Retina (tissue), 1 donor: ENCODE measurements at regions not wholly inside any gene's neighbourhood (a gene's known extent, or its start where the extent isn't known, plus 50 kb on each side); places are given as distances from the start of the nearest gene placed in this dataset.
"Not testable (repeated sequence)": the region's sequence is repeated elsewhere in the genome, so short reads cannot be mapped to it uniquely, and the experiment has no call there.

Experiments
- DNase-seq: peaks from one replicate; pipeline ENCODE4 v3.0.0-alpha.2; 2016

- DNase-seq, result no peak
These were observed 102.3 kb upstream of the GRIN3A start for GRCh38 chr9:101840694-101841188.

GRCh38 chr9:101838988-101839387 lies 100.5 kb upstream of the GRIN3A start:
- DNase-seq, result not testable (repeated sequence)

DNA sequence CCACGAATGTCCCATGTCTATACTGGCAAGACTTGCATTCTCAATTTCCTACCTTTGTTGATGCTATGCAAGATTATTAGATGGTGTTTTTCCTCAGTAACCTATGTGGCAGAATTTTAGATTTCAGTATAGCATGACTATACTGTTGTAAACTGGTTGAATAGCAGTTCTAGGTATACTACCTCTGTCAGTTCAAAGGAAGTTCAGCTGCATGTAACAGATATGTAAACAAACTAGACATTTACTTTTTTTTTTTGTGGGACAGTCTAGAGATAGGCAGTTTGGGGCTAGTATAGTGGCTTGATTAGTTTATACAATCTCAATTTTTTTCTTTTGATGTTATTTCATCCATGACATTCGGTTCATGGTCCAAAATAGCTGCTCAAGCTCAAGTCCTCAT lies 97.6 kb upstream of the GRIN3A start:
- DNase-seq, result no peak

GRCh38 chr9:101832486-101832885 lies 94.0 kb upstream of the GRIN3A start:
- no peak for DNase-seq

- DNase-seq, result not testable (repeated sequence)
These were observed 83.0 kb upstream of the GRIN3A start for GRCh38 chr9:101821450-101821849.

GRCh38 chr9:101820983-101821382 lies 82.5 kb upstream of the GRIN3A start:
- DNase-seq, result not testable (repeated sequence)

GRCh38 chr9:101814064-101814463 lies 75.6 kb upstream of the GRIN3A start:
- no peak for DNase-seq

- not testable (repeated sequence) for DNase-seq
These were observed 69.4 kb upstream of the GRIN3A start for GRCh38 chr9:101807879-101808278.

DNA sequence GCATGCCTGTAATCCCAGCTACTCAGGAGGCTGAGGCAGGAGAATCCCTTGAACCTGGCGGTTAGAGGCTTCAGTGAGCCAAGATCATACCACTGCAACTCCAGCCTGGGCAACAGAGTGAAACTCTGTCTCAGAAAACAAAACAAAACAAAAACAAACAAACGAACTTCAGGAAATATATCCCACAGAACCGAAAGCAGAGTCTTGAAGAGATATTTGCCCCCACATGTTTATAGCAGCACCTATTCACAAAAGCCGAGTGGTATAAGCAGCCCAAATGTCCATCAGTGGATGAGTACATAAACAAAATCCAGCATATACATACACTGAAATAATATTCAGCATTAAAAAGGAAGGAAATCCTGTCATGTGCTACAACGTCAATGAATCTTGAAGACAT lies 57.6 kb upstream of the GRIN3A start:
- no peak for DNase-seq

GRCh38 chr9:101795147-101795546 lies 56.7 kb upstream of the GRIN3A start:
- no peak for DNase-seq

GRCh38 chr9:101792475-101792874 lies 54.0 kb upstream of the GRIN3A start:
- no peak for DNase-seq

- peak; percentile 79 for DNase-seq
These were observed 53.5 kb upstream of the GRIN3A start for GRCh38 chr9:101791938-101792337.

DNA sequence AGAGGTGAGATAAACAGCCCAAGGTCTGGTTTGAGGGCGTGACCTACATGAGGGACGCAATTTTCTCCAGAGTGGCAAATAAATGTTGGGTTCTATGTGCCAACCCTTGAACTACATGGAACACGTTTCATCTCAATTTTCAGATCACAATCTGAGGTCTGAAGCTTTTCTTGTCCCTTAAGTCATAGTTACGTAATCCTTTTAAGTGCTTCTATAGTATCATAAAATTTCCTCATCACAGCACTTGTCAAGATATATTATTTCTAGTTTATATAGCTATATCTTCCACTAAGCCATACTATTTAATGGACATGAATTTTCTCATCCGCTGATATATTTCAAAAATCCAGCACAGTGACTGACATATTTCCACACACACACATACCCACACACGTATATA lies 53.1 kb upstream of the GRIN3A start:
- DNase-seq, result no peak
